ENCODE measurements at regions not wholly inside any gene's neighbourhood (a gene's known extent, or its start where the extent isn't known, plus 50 kb on each side); places are given as distances from the start of the nearest gene placed in this dataset.

DNA sequence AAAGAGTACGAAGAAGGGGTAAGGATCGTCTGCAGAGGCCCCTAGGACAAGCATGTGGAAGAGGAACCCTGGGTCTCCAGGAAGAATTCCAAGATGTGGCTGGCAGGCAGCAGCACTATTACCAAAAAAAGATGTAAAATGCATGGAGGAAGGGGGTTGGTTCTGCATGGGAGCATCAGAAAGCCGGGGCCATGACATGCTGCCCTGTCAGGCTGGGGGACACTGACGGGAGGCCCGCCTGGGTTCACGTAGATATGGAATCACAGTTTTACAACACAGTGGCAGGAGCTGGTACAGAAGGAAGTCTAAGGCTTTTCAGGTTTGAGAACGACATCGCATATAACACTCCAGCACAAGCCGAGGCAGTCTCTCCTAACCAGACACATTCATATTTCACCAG is 150.0 kb upstream of the GSC start:
- Histone ChIP-seq H2AFZ (ENCODE audit: low read length) (no peak overlapping the region), H3K4ac (ENCODE audit: low read length) (no peak overlapping the region), H3K4me1 (ENCODE audit: control insufficient read depth in 2 of 2, insufficient read depth in 1 of 2, low read depth in 1 of 2, low read length in 2 of 2) (no peaks in the 10 kb centered on the region), H3K18ac (ENCODE audit: low read length) (no peak overlapping the region), H2BK15ac (ENCODE audit: low read length) (no peak overlapping the region), H3K23ac (ENCODE audit: low read depth, low read length, poor library complexity) (no peak overlapping the region), H3K9me3 (replicated peaks in 1 of 2; ENCODE audit: control insufficient read depth in 2 of 2, insufficient read depth in 1 of 2, low read depth in 1 of 2, low read length in 2 of 2) (no peaks in the 10 kb centered on the region), H3K4me3 (ENCODE audit: low read length in 2 of 2) (no peak overlapping the region), H2AK5ac (ENCODE audit: low read depth, low read length) (no peak overlapping the region), H3K14ac (ENCODE audit: low read length) (no peak overlapping the region), H3K27me3 (ENCODE audit: control insufficient read depth in 3 of 3, insufficient read depth in 3 of 3, low read depth in 1 of 3, low read length in 3 of 3) (no peaks in the 10 kb centered on the region), H3K9ac (ENCODE audit: low read depth, low read length, poor library complexity) (no peak overlapping the region), H4K8ac (ENCODE audit: low read depth, low read length) (no peak overlapping the region), H2BK120ac (ENCODE audit: low read depth, low read length) (no peak overlapping the region), H4K91ac (ENCODE audit: low read depth, low read length, poor library complexity) (peak overlapping the region; percentile 80), H2BK12ac (ENCODE audit: low read length) (no peak overlapping the region), H3K36me3 (replicated peaks in 1 of 2; ENCODE audit: control insufficient read depth in 2 of 2, insufficient read depth in 2 of 2, low read length in 2 of 2) (no peaks in the 10 kb centered on the region), H3K4me2 (ENCODE audit: insufficient read depth, low read length, poor library complexity, severe bottlenecking) (no peak overlapping the region), H3K79me1 (ENCODE audit: low read depth, low read length) (no peaks in the 10 kb centered on the region), H3K27ac (replicated peaks; ENCODE audit: low read length) (no peak overlapping the region), H2BK5ac (ENCODE audit: low read length) (no peak overlapping the region)
- no CpG with 5 or more reads among the region's 9 CpGs for WGBS, 2 donors (ENCODE audit: extremely low coverage in 2 of 2, insufficient read length in 2 of 2, insufficient replicate concordance in 1 of 2)
- no peak for DNase-seq (ENCODE audit: low spot score)

DNA sequence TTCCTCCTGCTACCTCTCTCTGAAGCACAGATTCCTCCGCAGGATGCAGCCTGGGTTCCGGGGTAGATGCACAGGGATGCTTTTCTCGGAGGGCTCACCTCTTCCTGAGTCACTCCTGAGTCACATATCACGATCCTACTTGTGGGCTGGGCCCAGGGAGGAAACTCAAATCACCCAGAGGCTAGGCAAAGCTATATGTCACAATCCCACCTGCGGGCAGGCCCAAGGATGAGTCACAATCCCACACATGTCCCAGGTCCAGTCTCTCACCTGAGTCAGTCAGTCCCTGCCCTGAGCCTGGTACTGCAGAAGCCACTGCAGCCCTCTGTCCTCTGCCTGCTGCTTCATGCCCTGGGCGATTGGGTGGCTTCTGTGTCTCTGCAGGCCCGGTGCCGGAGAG is 149.0 kb upstream of the GSC start:
- H4K91ac ChIP-seq (ENCODE audit: low read depth, low read length, poor library complexity) = peak overlapping the region; percentile 13
- no peaks in the 10 kb centered on the region for H3K36me3 ChIP-seq (replicated peaks in 1 of 2; ENCODE audit: control insufficient read depth in 2 of 2, insufficient read depth in 2 of 2, low read length in 2 of 2)
- WGBS, 2 donors (ENCODE audit: extremely low coverage in 2 of 2, insufficient read length in 2 of 2, insufficient replicate concordance in 1 of 2) = no CpG with 5 or more reads among the region's 8 CpGs
- H3K14ac ChIP-seq (ENCODE audit: low read length) = no peak overlapping the region
- no peak overlapping the region for H4K8ac ChIP-seq (ENCODE audit: low read depth, low read length)
- H2BK5ac ChIP-seq (ENCODE audit: low read length) = no peak overlapping the region
- H3K18ac ChIP-seq (ENCODE audit: low read length) = peak overlapping the region; percentile 5
- H3K9ac ChIP-seq (ENCODE audit: low read depth, low read length, poor library complexity) = no peak overlapping the region
- no peak overlapping the region for H2BK120ac ChIP-seq (ENCODE audit: low read depth, low read length)
- no peak overlapping the region for H3K4me2 ChIP-seq (ENCODE audit: insufficient read depth, low read length, poor library complexity, severe bottlenecking)
- H3K79me1 ChIP-seq (ENCODE audit: low read depth, low read length) = no peaks in the 10 kb centered on the region
- H3K9me3 ChIP-seq (replicated peaks in 1 of 2; ENCODE audit: control insufficient read depth in 2 of 2, insufficient read depth in 1 of 2, low read depth in 1 of 2, low read length in 2 of 2) = no peaks in the 10 kb centered on the region
- no peak for DNase-seq (ENCODE audit: low spot score)
- no peak overlapping the region for H3K4ac ChIP-seq (ENCODE audit: low read length)
- no peak overlapping the region for H3K27ac ChIP-seq (replicated peaks; ENCODE audit: low read length)
- no peak overlapping the region for H2BK12ac ChIP-seq (ENCODE audit: low read length)
- H3K4me3 ChIP-seq (ENCODE audit: low read length in 2 of 2) = no peak overlapping the region
- peak overlapping the region; percentile 11 for H3K23ac ChIP-seq (ENCODE audit: low read depth, low read length, poor library complexity)
- no peaks in the 10 kb centered on the region for H3K27me3 ChIP-seq (ENCODE audit: control insufficient read depth in 3 of 3, insufficient read depth in 3 of 3, low read depth in 1 of 3, low read length in 3 of 3)
- no peak overlapping the region for H2BK15ac ChIP-seq (ENCODE audit: low read length)
- no peaks in the 10 kb centered on the region for H3K4me1 ChIP-seq (ENCODE audit: control insufficient read depth in 2 of 2, insufficient read depth in 1 of 2, low read depth in 1 of 2, low read length in 2 of 2)
- H2AK5ac ChIP-seq (ENCODE audit: low read depth, low read length) = peak overlapping the region; percentile 51
- H2AFZ ChIP-seq (ENCODE audit: low read length) = no peak overlapping the region

DNA sequence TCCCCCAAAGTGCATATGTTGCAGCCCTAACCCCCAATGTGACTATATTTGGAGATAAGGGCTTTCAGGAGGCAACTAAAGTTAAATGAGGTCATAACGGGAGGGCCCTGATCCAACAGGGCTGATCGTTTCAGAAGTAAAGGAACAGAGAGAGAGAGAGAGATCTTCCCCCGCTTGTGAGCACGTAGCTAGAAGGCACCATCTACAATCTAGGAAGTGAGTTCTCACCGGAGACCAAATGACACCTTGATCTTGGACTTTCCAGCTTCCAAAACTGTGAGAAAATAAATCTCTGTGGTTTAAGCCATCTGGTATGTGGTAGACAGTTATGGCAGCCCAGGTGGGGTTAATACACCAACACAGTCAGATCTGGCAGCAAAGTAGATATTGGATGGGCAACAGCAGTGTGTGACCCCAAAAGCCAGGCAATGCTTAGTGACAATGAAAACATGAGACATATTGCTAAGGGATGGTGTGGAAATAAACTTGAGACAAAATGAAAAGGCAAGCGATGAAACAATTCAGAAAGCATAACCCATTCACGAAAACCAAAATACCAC is 147.2 kb upstream of the GSC start:
- Histone ChIP-seq H3K4me1 (ENCODE audit: control insufficient read depth in 2 of 2, insufficient read depth in 1 of 2, low read depth in 1 of 2, low read length in 2 of 2) (no peaks in the 10 kb centered on the region), H2BK12ac (ENCODE audit: low read length) (no peak overlapping the region), H3K4ac (ENCODE audit: low read length) (no peak overlapping the region), H2AFZ (ENCODE audit: low read length) (no peak overlapping the region), H4K91ac (ENCODE audit: low read depth, low read length, poor library complexity) (no peak overlapping the region), H3K79me1 (ENCODE audit: low read depth, low read length) (no peaks in the 10 kb centered on the region), H3K36me3 (replicated peaks in 1 of 2; ENCODE audit: control insufficient read depth in 2 of 2, insufficient read depth in 2 of 2, low read length in 2 of 2) (no peaks in the 10 kb centered on the region), H3K9ac (ENCODE audit: low read depth, low read length, poor library complexity) (no peak overlapping the region), H3K27ac (replicated peaks; ENCODE audit: low read length) (no peak overlapping the region), H3K18ac (ENCODE audit: low read length) (no peak overlapping the region), H3K23ac (ENCODE audit: low read depth, low read length, poor library complexity) (no peak overlapping the region), H3K4me2 (ENCODE audit: insufficient read depth, low read length, poor library complexity, severe bottlenecking) (no peak overlapping the region), H3K14ac (ENCODE audit: low read length) (no peak overlapping the region), H2AK5ac (ENCODE audit: low read depth, low read length) (no peak overlapping the region), H3K27me3 (ENCODE audit: control insufficient read depth in 3 of 3, insufficient read depth in 3 of 3, low read depth in 1 of 3, low read length in 3 of 3) (no peaks in the 10 kb centered on the region), H2BK5ac (ENCODE audit: low read length) (no peak overlapping the region), H3K4me3 (ENCODE audit: low read length in 2 of 2) (no peak overlapping the region), H2BK15ac (ENCODE audit: low read length) (no peak overlapping the region), H2BK120ac (ENCODE audit: low read depth, low read length) (no peak overlapping the region), H4K8ac (ENCODE audit: low read depth, low read length) (no peak overlapping the region), H3K9me3 (replicated peaks in 1 of 2; ENCODE audit: control insufficient read depth in 2 of 2, insufficient read depth in 1 of 2, low read depth in 1 of 2, low read length in 2 of 2) (no peaks in the 10 kb centered on the region)
- WGBS, 2 donors (ENCODE audit: extremely low coverage in 2 of 2, insufficient read length in 2 of 2, insufficient replicate concordance in 1 of 2) = 100% methylated on average over 1 of the region's 7 CpGs; no CpG with 5 or more reads in 1 of the 2 donors
- no peak for DNase-seq (ENCODE audit: low spot score)

- no peak for DNase-seq (ENCODE audit: low spot score)
- Histone ChIP-seq H2BK5ac (ENCODE audit: low read length) (no peak overlapping the region), H2BK15ac (ENCODE audit: low read length) (no peak overlapping the region), H2AK5ac (ENCODE audit: low read depth, low read length) (no peak overlapping the region), H2BK12ac (ENCODE audit: low read length) (no peak overlapping the region), H3K4me2 (ENCODE audit: insufficient read depth, low read length, poor library complexity, severe bottlenecking) (no peak overlapping the region), H3K9me3 (replicated peaks in 1 of 2; ENCODE audit: control insufficient read depth in 2 of 2, insufficient read depth in 1 of 2, low read depth in 1 of 2, low read length in 2 of 2) (no peaks in the 10 kb centered on the region), H2AFZ (ENCODE audit: low read length) (no peak overlapping the region), H2BK120ac (ENCODE audit: low read depth, low read length) (no peak overlapping the region), H3K36me3 (replicated peaks in 1 of 2; ENCODE audit: control insufficient read depth in 2 of 2, insufficient read depth in 2 of 2, low read length in 2 of 2) (no peaks in the 10 kb centered on the region), H3K18ac (ENCODE audit: low read length) (no peak overlapping the region), H3K27ac (replicated peaks; ENCODE audit: low read length) (no peak overlapping the region), H3K79me1 (ENCODE audit: low read depth, low read length) (no peaks in the 10 kb centered on the region), H3K4me3 (ENCODE audit: low read length in 2 of 2) (no peak overlapping the region), H3K14ac (ENCODE audit: low read length) (no peak overlapping the region), H3K27me3 (ENCODE audit: control insufficient read depth in 3 of 3, insufficient read depth in 3 of 3, low read depth in 1 of 3, low read length in 3 of 3) (no peaks in the 10 kb centered on the region), H4K91ac (ENCODE audit: low read depth, low read length, poor library complexity) (no peak overlapping the region), H3K23ac (ENCODE audit: low read depth, low read length, poor library complexity) (no peak overlapping the region), H3K4ac (ENCODE audit: low read length) (no peak overlapping the region), H4K8ac (ENCODE audit: low read depth, low read length) (no peak overlapping the region), H3K9ac (ENCODE audit: low read depth, low read length, poor library complexity) (no peak overlapping the region), H3K4me1 (ENCODE audit: control insufficient read depth in 2 of 2, insufficient read depth in 1 of 2, low read depth in 1 of 2, low read length in 2 of 2) (no peaks in the 10 kb centered on the region)
- no CpG with 5 or more reads among the region's 3 CpGs for WGBS, 2 donors (ENCODE audit: extremely low coverage in 2 of 2, insufficient read length in 2 of 2, insufficient replicate concordance in 1 of 2)
Measured at GRCh38 chr14:94914191-94914590, 144.3 kb upstream of the GSC start.

All from neuronal stem cell (in vitro differentiated cells).